HUDEP-2 (cell line): ENCODE measurements at regions not wholly inside any gene's neighbourhood (a gene's known extent, or its start where the extent isn't known, plus 50 kb on each side); places are given as distances from the start of the nearest gene placed in this dataset.

Experiments
- DNase-seq, 76 experiments: peaks; one replicate each; lab custom pipeline; 2025; ENCODE audit not compliant: unreplicated experiment in 76 of 76; lab: John Stamatoyannopoulos, UW

- no peak for DNase-seq
Observed at GRCh38 chr9:7899753-7900152, 100.2 kb upstream of the DMAC1 start.

GRCh38 chr9:7894231-7894630 is 94.7 kb upstream of the DMAC1 start:
- DNase-seq = no peak

- no peak for DNase-seq
Observed at GRCh38 chr9:7892975-7893374, 93.4 kb upstream of the DMAC1 start.

DNA sequence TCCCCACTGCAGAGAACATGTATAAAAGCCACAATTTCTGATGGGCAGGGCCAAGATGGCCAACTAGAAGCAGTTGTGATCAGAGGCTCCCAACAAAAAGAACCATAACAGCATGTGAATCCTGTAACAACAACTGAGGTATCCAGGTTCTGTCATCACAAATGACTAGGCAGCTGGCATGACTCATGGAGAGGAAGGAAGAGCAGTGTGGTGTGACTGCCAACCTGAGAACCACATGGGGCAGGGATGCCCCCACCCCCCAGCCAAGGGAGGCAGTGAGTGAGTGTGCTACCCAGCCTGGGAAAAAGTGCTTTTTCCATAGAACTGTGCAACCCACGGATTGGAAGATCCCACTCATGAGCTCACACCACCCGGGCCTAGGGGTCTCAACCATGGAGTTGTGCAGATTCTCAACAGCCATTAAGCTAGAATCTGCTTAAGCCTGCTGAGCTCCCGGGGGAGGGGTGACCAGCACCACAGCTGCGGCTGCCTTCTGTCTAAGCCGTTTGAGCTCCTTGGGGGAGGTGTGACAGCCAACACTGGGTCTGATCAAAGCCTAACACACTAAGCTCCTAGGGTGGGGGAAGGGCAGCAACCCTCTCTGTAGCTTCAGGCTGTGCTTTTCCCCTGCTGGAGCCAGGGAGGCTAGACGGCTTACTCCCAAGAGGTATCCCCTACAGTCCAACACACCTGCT is 80.1 kb upstream of the DMAC1 start:
- DNase-seq = no peak

GRCh38 chr9:7871977-7872730 is 72.6 kb upstream of the DMAC1 start:
- no peak for DNase-seq

DNA sequence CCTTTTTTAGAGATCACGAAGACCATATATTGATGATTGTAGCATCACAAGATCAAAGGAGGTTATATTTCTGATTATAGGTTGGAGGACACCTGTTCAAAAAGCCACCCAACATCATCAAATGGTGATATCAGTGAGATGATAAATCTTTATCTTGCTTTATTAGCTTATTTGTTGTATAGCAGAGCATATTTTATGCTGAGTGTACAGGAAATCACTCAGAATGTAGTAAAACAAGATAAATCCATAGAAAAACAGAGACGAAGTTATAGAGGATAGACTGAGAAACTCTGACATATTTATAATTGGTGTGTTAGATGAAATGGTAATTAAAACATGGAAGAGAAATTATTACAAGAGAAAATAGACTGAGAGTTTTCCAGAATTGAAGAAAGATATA is 69.8 kb upstream of the DMAC1 start:
- no peak for DNase-seq

- DNase-seq = no peak
Observed at GRCh38 chr9:7862170-7862569, 62.6 kb upstream of the DMAC1 start.

DNA sequence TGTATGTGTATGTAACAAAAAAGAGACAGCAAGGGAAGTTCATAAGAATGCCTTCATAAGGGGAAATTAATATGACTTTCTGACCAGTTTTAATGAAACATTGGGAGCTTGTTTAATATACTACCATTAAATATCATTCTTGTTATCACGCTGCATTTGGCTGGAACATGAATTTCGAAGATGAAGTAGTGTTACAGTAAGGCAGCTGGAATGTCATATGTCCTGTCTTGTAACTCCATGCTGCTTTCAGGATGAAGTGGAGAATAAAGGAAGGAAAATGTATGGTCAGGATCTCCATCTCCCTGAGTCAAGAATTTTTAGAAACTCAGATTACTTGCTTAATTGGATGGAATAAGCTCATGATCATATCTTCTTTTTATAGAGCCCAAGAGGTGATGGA is 61.5 kb upstream of the DMAC1 start:
- DNase-seq = no peak

DNA sequence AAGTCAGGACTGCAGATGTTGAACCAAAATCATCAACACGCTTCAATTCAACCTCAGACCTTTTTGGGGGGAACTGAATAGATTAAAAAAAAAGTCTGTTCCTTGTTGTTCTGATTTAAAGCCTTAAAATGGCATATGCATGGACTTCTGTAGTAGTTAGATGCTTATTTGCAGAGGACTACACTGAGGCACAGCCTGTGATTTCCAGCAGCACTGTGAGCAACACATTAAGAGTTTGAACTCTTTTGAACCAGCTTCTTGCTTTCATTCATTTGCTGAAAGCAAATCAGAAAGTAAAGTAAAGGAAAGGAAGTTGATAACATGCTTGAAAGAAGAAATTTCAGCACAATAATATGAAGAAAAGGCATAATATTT is 60.7 kb upstream of the DMAC1 start:
- no peak for DNase-seq

DNA sequence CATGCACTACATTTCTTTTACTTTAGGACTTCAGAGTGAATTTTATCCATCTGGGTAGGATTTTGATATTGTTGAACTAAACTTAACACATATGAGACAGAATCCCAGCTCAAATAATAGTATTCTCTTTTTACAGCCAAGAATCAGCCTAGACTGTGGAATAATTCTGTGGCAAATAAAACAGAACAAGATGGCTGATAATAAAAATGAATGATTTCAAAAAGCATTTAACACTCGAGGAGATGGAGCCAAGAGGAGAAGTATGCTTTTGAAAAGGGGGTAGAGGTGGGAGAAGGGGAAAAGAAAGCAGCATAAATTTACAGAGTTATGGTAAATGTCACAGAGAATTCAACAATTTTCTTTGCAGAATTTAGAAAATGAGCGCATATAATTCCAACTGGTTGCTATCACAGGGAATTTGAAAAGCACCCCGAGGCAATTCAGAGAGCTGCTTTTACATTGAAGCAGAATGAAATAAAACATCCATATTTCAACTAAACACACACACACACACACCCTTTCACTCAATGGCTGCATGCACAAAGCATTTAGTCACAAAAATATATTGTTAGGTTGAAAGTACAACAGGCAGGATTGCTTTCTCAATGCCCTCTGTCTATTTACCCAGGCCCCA is 60.2 kb upstream of the DMAC1 start:
- no peak for DNase-seq

DNA sequence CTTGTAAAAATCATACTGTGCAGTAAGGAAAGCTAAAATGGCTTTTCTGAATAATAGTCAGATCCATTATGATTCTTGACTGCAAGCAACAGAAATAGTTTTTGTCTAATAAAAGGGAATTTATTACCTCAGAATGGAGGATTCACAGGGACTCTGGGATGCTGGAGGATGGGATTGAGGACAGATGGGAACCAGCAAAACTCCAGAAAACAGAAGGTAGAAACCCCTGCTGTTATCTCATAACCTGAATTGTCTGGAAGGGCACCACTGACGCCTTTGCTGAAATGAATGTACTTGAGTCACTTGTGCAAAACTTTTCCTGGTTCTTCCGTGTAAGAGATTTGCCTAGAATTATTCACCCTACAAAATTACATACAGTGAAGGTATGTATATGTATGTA is 58.6 kb upstream of the DMAC1 start:
- no peak for DNase-seq

- DNase-seq = no peak
Observed at GRCh38 chr9:7854763-7855162, 55.2 kb upstream of the DMAC1 start.
